HCT116 (cell line): ENCODE measurements at regions not wholly inside any gene's neighbourhood (a gene's known extent, or its start where the extent isn't known, plus 50 kb on each side); places are given as distances from the start of the nearest gene placed in this dataset.

Experiments used
- ATAC-seq: fragments of 200-7000 bp; cut with Tn5 transposase; 2 replicates; pipeline ENCODE4 v1.9.1; 2020; ENCODE audit warnings: mild to moderate bottlenecking, moderate library complexity
- BruUV-seq: library from RNA; stranded (reverse); fragments of 400-500 nt; replicated peaks from 2 replicates; lab custom pipeline; 2021; lab: Mats Ljungman, UMichigan
- CTCF ChIA-PET: fragments of 300-600 bp; sonication (Branson Sonifier 250); formaldehyde crosslinking; loops from one replicate; lab custom pipeline; 2021; ENCODE audit warnings: antibody characterized with exemption; lab: Charles Lee
- POLR2A ChIA-PET: fragments of 300-600, 350-600 bp; sonication (Branson Sonifier 250); formaldehyde crosslinking; loops from one replicate; lab custom pipeline; 2021; ENCODE audit warnings: antibody characterized with exemption; lab: Charles Lee
- RAD21 ChIA-PET, 2 experiments: fragments of 300-600 bp; sonication (Branson Sonifier 250); formaldehyde crosslinking; loops; one replicate each; lab custom pipeline; 2023; ENCODE audit warnings: low total read pairs in 2 of 2; ENCODE audit not compliant: uncharacterized antibody in 2 of 2, unreplicated experiment in 2 of 2, low non-redundant PET in 1 of 2; lab: Charles Lee
- DNase-seq: peaks from one replicate; pipeline ENCODE4 v3.0.0-alpha.2; 2010; ENCODE audit warnings: low read depth, low spot score
- H2AFZ ChIP-seq: fragments of 200-600 bp; shearing (Covaris generic), sonication (generic); 2 replicates; pipeline ENCODE4 v1.6.1; 2017; ENCODE audit warnings: low read depth, mixed run types, mixed read lengths, antibody characterized with exemption, low read length; ENCODE audit not compliant: poor library complexity, severe bottlenecking
- H3K27ac ChIP-seq: 2 replicates; pipeline ENCODE4 v1.5.1; 2012; ENCODE audit warnings: low read depth, low read length
- H3K27me3 ChIP-seq: fragments of 200-600 bp; sonication (generic); 2 replicates; pipeline ENCODE4 v1.6.1; 2016; ENCODE audit warnings: mixed run types, low read length, mixed read lengths; ENCODE audit not compliant: insufficient read depth
- H3K36me3 ChIP-seq, 2 experiments: fragments of 200-500 bp in 1 of 2; fragments of 200-600 bp in 1 of 2; sonication (Bioruptor generic) in 1 of 2; sonication (generic) in 1 of 2; 2 replicates each; pipeline versions ENCODE4 v1.5.1 to v1.6.1; 2014 to 2016; ENCODE audit warnings: low read length in 2 of 2, inconsistent platforms in 1 of 2, mixed read lengths in 1 of 2, mixed run types in 1 of 2; ENCODE audit not compliant: insufficient read depth in 2 of 2, control insufficient read depth in 1 of 2
- H3K4me1 ChIP-seq, 2 experiments: fragments of 200-600 bp in 1 of 2; sonication (generic) in 1 of 2; 2 replicates each; pipeline versions ENCODE4 v1.5.1 to v1.6.1; 2012 to 2017; ENCODE audit warnings: low read length in 2 of 2, inconsistent platforms in 1 of 2, mild to moderate bottlenecking in 1 of 2, mixed read lengths in 1 of 2, mixed run types in 1 of 2, moderate library complexity in 1 of 2; ENCODE audit not compliant: insufficient read depth in 2 of 2, control insufficient read depth in 1 of 2
- H3K4me2 ChIP-seq: fragments of 200-600 bp; sonication (generic); 2 replicates; pipeline ENCODE4 v1.6.1; 2017; ENCODE audit warnings: mixed run types, low read length, mixed read lengths
- H3K4me3 ChIP-seq, 2 experiments: fragments of 200-600 bp in 1 of 2; sonication (generic) in 1 of 2; replicated peaks in 1 of 2; 2 replicates each; pipeline ENCODE4 v1.5.1; 2011 to 2016; ENCODE audit warnings: low read length in 2 of 2, control low read depth in 1 of 2, low read depth in 1 of 2, mild to moderate bottlenecking in 1 of 2, mixed read lengths in 1 of 2, mixed run types in 1 of 2
- H3K79me2 ChIP-seq: fragments of 200-600 bp; sonication (generic); 2 replicates; pipeline ENCODE4 v1.6.1; 2017; ENCODE audit warnings: mild to moderate bottlenecking, mixed run types, low read length, moderate library complexity, mixed read lengths; ENCODE audit not compliant: insufficient read depth
- H3K9ac ChIP-seq: fragments of 200-600 bp; sonication (generic); 2 replicates; pipeline ENCODE4 v1.6.1; 2016; ENCODE audit warnings: low read length, mixed read lengths
- H3K9me2 ChIP-seq: fragments of 200-600 bp; sonication (generic), shearing (Covaris generic); 2 replicates; pipeline ENCODE4 v1.6.1; 2017; ENCODE audit warnings: mixed run types, mild to moderate bottlenecking, moderate library complexity; ENCODE audit not compliant: insufficient read depth
- H3K9me3 ChIP-seq, 2 experiments: fragments of 200-500 bp in 1 of 2; fragments of 200-600 bp in 1 of 2; sonication (Bioruptor generic) in 1 of 2; sonication (generic) in 1 of 2; 2 replicates each; pipeline ENCODE4 v1.6.1; 2014 to 2017; ENCODE audit warnings: low read length in 2 of 2, mixed read lengths in 2 of 2, inconsistent platforms in 1 of 2, low read depth in 1 of 2, mild to moderate bottlenecking in 1 of 2, mixed run types in 1 of 2, moderate library complexity in 1 of 2; ENCODE audit not compliant: control insufficient read depth in 1 of 2, insufficient read depth in 1 of 2
- H4K20me1 ChIP-seq: fragments of 200-600 bp; sonication (generic), shearing (Covaris generic); 2 replicates; pipeline ENCODE4 v1.6.1; 2017; ENCODE audit warnings: mixed run types, mild to moderate bottlenecking, moderate library complexity; ENCODE audit not compliant: insufficient read depth
- CBX3 ChIP-seq: IDR thresholded peaks from 2 replicates; pipeline ENCODE4 v1.6.1; 2012; ENCODE audit warnings: low read depth
- EZH2 ChIP-seq: fragments of 200-600 bp; sonication (generic); IDR thresholded peaks from 2 replicates; pipeline ENCODE4 v1.6.1; 2017; ENCODE audit warnings: antibody characterized with exemption, mixed run types
- POLR2A ChIP-seq: IDR thresholded peaks from 2 replicates; pipeline ENCODE4 v1.7.0; 2011; ENCODE audit warnings: borderline replicate concordance; ENCODE audit not compliant: insufficient read depth, insufficient read length; ENCODE audit errors: extremely low read depth
- RAD21 ChIP-seq: IDR thresholded peaks from 2 replicates; pipeline ENCODE4 v1.6.1; 2012; ENCODE audit warnings: low read depth, mild to moderate bottlenecking
- SIN3A ChIP-seq: IDR thresholded peaks from 2 replicates; pipeline ENCODE4 v1.6.1; 2012; ENCODE audit warnings: low read depth
- SP1 ChIP-seq: IDR thresholded peaks from 2 replicates; pipeline ENCODE4 v1.6.1; 2012; ENCODE audit warnings: low read depth
- SRF ChIP-seq: IDR thresholded peaks from 2 replicates; pipeline ENCODE4 v1.6.1; 2012; ENCODE audit warnings: low read depth
- YY1 ChIP-seq: IDR thresholded peaks from 2 replicates; pipeline ENCODE4 v1.6.1; 2011; ENCODE audit warnings: low read length, low read depth, moderate library complexity, mild to moderate bottlenecking; ENCODE audit not compliant: insufficient replicate concordance; ENCODE audit errors: extremely low read depth
- ZFX ChIP-seq: fragments of 450-650 bp; IDR thresholded peaks from 2 replicates; pipeline ENCODE4 v1.6.1; 2017
- intact Hi-C: fragments of 100-400 bp; cut with micrococcal nuclease; formaldehyde crosslinking; loops from 2 replicates; pipeline ENCODE4 v1.10.0; 2022
- TF ChIP-seq, protein P1 (sequence below): IDR thresholded peaks from 2 replicates; pipeline ENCODE4 v1.6.1; 2012; ENCODE audit warnings: low read depth
- TF ChIP-seq, protein P2 (sequence below): IDR thresholded peaks from 2 replicates; pipeline ENCODE4 v1.6.1; 2012
- TF ChIP-seq, protein P3 (sequence below): IDR thresholded peaks from 2 replicates; pipeline ENCODE4 v1.6.1; 2011; ENCODE audit warnings: mild to moderate bottlenecking, low read length, moderate library complexity; ENCODE audit not compliant: insufficient replicate concordance; ENCODE audit errors: extremely low read depth

DNA sequence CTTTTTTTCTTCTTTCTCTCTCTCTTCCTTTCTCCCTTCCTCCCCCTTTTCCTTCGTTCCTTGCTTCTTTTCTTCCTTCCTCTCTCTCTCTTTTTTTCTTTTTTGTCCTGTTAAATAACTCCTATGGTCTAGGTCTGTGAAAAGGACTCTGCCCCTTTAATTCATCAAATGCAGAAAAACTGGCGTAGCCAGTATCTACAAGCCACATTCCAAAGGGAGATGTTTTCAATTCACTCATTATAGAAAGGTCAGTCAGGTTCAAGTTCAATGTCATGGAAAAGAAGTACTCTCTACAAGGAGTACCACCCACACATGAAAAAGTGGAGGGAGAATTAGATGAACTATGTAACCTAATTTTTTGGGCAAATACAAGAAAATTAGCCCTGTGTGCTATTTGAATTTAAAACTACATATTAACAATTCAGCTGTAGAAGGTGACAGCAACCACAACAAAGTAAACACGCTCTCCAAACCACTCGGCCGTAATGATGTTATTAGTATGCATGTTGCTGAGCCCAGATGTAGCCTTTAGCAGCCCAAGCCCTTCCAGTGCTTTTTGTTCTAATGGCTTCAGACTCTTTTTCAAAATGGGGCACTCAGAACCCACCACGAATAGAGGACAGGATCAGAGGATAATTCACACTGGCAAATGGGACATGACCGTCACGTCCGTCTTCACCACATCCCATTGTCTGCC lies 735.4 kb upstream of the FANCL start:
- intact Hi-C loops: no loop called here
- H3K9me2 ChIP-seq: no peaks in the 10 kb centered on the region
- BruUV-seq: no TSS peak
- no peaks in the 10 kb centered on the region for H3K36me3 ChIP-seq
- POLR2A ChIA-PET: no interaction called here
- no peak overlapping the region for H3K4me2 ChIP-seq
- no peaks in the 10 kb centered on the region for H3K9me3 ChIP-seq
- no peak overlapping the region for H2AFZ ChIP-seq
- DNase-seq: no peak
- H3K79me2 ChIP-seq: no peaks in the 10 kb centered on the region
- no peak overlapping the region for H3K4me3 ChIP-seq
- TF ChIP-seq YY1: no peak
- TF ChIP-seq, protein P1, sequence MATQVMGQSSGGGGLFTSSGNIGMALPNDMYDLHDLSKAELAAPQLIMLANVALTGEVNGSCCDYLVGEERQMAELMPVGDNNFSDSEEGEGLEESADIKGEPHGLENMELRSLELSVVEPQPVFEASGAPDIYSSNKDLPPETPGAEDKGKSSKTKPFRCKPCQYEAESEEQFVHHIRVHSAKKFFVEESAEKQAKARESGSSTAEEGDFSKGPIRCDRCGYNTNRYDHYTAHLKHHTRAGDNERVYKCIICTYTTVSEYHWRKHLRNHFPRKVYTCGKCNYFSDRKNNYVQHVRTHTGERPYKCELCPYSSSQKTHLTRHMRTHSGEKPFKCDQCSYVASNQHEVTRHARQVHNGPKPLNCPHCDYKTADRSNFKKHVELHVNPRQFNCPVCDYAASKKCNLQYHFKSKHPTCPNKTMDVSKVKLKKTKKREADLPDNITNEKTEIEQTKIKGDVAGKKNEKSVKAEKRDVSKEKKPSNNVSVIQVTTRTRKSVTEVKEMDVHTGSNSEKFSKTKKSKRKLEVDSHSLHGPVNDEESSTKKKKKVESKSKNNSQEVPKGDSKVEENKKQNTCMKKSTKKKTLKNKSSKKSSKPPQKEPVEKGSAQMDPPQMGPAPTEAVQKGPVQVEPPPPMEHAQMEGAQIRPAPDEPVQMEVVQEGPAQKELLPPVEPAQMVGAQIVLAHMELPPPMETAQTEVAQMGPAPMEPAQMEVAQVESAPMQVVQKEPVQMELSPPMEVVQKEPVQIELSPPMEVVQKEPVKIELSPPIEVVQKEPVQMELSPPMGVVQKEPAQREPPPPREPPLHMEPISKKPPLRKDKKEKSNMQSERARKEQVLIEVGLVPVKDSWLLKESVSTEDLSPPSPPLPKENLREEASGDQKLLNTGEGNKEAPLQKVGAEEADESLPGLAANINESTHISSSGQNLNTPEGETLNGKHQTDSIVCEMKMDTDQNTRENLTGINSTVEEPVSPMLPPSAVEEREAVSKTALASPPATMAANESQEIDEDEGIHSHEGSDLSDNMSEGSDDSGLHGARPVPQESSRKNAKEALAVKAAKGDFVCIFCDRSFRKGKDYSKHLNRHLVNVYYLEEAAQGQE: no peak
- TF ChIP-seq CBX3: no peak
- no peak for TF ChIP-seq SIN3A
- TF ChIP-seq POLR2A: no peak
- TF ChIP-seq, protein P2, sequence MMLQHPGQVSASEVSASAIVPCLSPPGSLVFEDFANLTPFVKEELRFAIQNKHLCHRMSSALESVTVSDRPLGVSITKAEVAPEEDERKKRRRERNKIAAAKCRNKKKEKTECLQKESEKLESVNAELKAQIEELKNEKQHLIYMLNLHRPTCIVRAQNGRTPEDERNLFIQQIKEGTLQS: no peak
- no peak for TF ChIP-seq SP1
- TF ChIP-seq, protein P3, sequence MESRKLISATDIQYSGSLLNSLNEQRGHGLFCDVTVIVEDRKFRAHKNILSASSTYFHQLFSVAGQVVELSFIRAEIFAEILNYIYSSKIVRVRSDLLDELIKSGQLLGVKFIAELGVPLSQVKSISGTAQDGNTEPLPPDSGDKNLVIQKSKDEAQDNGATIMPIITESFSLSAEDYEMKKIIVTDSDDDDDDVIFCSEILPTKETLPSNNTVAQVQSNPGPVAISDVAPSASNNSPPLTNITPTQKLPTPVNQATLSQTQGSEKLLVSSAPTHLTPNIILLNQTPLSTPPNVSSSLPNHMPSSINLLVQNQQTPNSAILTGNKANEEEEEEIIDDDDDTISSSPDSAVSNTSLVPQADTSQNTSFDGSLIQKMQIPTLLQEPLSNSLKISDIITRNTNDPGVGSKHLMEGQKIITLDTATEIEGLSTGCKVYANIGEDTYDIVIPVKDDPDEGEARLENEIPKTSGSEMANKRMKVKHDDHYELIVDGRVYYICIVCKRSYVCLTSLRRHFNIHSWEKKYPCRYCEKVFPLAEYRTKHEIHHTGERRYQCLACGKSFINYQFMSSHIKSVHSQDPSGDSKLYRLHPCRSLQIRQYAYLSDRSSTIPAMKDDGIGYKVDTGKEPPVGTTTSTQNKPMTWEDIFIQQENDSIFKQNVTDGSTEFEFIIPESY: no peak
- no peak for TF ChIP-seq ZFX
- TF ChIP-seq EZH2: no peak
- TF ChIP-seq SRF: no peak
- no peak for TF ChIP-seq RAD21
- ATAC-seq: no peak
- H3K4me1 ChIP-seq: no peaks in the 10 kb centered on the region
- no peaks in the 10 kb centered on the region; the same call in 1 of the 2 replicates for H4K20me1 ChIP-seq
- RAD21 ChIA-PET: no interaction called here
- H3K9ac ChIP-seq: no peak overlapping the region
- CTCF ChIA-PET: no interaction called here
- H3K27me3 ChIP-seq: peaks cover 17% of the 10 kb centered on the region
- no peak overlapping the region for H3K27ac ChIP-seq
